NCI-H2227 treated with DMSO at 0.1 percent for 48 hours (cell line): ENCODE measurements at regions not wholly inside any gene's neighbourhood (a gene's known extent, or its start where the extent isn't known, plus 50 kb on each side); places are given as distances from the start of the nearest gene placed in this dataset.
"Not testable (repeated sequence)": the region's sequence is repeated elsewhere in the genome, so short reads cannot be mapped to it uniquely, and the experiment has no call there.

Experiments used
- DNase-seq: peaks from one replicate; lab custom pipeline; 2025; lab: John Stamatoyannopoulos, UW

DNA sequence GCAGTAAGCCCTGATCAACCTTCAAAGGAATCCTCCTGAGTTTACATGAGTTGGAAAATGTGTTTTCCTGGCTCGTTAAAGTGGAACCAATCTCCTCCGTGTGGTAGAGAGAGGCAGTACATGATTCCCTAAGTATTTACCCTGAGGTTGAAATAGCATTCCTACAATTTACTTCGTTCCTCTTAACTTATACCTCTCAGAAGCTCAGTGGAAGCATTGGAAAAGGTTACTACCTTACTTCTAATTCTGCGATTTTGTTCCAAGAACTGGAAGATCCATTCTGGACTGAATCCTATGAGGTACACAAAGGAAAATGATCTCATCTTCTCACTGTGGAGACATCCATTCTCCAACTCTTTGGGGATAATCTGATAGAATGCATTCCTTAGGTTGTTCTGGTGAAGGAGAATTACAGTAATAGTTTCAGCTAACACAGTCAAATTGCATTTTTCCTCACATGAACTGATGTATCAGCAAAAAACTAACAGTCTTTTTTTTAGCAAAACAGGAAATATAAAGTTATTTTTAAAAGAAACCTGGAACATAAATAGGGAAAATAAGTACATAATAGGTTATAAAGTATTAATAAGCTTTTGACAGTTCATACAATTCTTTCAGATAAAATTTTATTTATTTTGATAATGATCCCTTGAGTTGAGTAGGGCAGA is 475.6 kb downstream of the PDZRN4 start:
- no peak for DNase-seq

DNA sequence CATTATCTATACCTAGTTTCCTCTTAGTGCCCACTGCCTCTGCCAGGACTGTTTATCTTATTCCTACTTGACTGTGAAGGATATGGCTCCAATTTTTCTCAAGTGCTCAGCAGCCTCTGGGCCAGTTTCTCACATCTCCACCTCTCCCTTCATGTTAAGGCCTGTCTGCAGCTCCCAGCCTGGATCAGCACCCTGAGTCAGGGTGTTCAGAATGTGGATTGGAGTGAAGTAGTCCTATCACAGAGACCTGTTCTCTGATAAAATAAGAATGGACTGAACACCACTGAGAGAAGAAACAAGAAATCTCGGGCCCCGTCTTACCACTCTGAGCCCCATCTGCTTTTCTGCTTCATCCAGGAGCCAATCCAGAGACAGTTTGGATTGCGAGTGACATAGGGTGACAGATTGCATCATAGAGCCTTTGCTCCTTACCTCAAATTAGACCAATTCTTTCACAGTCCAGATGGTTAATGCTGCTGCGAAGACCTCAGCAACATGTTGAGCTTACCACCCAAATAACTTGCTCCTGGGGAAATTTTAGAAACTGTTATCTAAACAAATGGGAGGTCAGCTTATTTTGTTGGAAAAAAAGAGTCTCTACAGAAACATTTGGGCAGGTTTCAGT is 473.1 kb downstream of the PDZRN4 start:
- no peak for DNase-seq

DNA sequence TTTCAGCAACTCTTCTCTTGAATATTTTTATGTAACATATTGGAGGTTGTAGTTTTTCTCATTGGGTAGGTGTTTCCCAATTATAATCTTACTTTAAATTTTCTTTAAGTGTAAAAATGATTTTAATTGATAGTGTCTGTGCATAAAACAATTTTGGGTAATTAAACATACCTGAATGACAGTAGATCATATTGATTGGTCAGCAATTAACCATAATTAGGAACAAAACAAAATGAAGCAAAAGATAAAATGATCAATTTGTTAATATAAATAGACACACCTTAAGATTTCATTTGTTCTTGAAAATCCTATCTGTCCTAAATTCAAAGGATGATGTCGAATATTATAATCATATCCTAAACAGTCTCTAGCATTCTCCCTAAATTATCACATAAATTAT is 468.3 kb downstream of the PDZRN4 start:
- no peak for DNase-seq

DNA sequence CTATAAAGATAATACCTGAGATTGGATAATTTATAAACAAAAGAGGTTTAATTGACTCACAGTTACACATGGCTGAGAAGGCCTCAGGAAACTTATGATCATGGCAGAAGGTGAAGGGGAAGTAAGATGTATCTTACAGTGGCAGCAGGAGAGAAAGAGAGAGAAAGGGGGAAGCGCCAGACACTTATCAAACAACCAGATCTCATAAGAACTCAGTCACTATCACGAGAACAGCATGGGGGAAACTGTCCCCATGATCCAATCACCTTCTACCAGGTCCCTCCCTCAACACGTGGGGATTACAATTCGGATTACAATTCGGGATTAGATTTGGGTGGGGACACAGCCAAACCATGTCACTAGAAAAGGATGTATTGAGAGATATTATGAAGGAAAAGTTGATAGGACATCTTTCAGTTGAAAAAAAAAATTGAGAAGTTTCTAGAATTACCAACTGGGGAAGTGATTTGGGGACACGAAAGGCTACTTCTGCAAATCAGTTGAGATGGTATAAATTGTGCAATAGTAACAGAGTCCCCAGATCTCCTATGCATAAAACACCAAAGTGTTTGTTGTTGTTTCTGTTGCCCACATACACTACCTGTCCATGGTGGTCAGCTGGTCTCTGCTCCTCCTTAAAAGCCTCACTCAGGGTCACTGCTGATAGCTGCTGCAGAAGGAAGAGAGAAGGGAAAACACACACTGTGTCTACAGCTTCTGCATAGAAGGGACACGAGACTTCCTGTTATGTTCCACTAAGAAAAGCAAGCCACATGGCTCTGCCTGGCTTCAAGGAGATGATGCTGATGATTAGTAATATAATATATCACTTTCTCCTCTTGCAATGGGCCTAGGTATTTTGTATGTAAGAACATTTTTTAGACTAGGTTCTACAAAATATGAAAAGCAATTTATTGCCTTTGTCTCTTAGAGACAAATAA is 465.5 kb downstream of the PDZRN4 start:
- DNase-seq = no peak

DNA sequence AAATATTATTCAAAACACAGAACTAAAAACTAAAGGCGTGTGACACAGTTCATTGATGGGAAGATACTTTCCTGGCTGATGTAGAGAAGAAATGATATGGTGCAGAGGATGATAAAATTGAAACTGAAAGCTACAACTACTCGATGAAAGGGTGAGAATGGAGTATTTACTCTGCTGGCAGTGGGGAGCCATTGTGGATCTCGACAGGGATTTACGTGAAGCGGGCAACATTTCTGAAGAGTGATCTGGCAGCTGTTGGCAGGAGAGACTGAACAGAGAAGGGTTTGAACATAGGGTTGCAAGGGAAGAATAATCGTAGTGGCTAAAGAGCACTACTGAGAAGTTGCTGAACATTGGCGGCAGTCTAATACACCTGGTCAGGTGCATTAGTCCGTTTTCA is 464.9 kb downstream of the PDZRN4 start:
- DNase-seq = no peak

DNA sequence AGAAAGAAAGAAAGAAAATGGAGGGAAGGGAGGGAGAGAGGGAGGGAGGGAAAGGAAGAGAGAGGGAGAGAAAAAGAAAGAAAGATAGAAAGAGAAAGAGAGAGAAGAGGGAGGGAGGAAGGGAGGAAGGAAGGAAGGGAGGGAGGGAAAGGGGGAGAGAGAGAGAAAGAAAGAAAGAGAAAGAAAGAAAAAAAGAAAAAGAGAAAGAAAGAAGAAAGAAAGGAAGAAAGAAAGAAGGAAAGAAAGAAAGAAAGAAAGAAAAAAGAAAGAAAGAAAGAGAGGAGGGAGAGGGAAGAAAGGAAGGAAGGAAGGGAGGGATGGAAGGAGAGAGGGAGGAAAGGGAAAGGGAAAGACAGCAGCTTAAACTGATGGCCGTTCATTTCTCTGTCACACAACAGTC is 457.5 kb downstream of the PDZRN4 start:
- DNase-seq = no peak

DNA sequence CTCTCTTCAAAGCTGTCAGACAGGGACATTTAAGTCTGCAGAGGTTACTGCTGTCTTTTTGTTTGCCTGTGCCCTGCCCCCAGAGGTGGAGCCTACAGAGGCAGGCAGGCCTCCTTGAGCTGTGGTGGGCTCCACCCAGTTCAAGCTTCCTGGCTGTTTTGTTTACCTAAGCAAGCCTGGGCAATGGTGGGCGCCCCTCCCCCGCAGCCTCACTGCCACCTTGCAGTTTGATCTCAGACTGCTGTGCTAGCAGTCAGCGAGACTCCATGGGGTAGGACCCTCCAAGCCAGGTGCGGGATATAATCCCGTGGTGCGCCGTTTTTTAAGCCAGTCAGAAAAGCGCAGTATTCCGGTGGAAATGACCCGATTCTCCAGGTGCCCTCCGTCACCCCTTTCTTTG is 454.7 kb downstream of the PDZRN4 start:
- DNase-seq = not testable (repeated sequence)

DNA sequence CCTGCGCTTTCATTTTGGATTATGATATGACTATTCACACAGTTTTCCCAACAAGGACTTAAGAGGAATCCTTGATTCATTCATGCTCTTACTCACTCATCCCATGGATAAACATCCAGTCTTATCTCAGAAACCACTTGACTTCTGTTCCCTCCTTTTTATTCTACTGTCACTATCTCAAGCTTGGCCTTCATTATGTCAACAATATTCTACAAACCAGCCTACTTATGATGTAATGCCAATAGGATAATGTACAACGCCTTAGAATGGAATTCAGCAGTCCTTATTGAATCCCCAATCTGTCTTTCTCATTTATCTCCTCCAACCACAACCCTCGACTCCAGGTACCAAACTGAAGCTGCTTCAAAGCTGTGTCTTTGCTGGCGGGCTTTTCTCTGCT is 448.5 kb downstream of the PDZRN4 start:
- no peak for DNase-seq

DNA sequence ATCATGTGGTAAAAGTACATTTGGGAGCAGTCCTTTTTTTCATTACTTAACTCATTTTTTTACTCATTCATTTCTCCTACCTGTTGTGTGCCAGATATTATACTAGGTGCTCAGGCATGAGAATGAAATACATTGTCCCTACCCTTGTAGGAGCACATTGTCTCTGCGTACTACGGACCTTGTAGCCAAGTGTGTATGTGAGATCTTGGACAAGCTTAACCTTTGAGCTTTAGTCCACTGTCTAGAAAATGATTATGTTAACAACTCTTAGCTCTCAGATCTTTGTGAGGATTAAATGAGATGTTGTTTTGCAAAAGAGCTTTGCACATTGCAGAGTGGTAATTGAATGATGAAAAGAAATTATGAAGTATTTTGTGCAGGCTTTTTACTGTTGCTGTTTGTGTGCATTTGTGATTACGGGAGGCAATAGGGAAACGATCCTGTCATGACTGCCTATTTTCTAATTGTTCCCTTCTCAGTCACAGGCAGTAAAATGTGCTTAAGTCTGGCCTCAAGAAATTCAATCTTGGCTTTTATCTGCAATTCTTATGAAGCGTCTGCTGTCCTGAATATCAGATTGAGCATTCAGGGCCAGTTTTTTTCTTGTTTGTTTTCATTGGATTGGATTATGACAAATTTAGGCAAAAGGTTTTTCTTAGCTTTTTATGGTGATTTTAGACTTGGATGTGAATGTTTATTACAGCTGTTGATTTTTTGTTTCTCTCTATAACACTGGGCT is 447.7 kb downstream of the PDZRN4 start:
- DNase-seq = no peak

DNA sequence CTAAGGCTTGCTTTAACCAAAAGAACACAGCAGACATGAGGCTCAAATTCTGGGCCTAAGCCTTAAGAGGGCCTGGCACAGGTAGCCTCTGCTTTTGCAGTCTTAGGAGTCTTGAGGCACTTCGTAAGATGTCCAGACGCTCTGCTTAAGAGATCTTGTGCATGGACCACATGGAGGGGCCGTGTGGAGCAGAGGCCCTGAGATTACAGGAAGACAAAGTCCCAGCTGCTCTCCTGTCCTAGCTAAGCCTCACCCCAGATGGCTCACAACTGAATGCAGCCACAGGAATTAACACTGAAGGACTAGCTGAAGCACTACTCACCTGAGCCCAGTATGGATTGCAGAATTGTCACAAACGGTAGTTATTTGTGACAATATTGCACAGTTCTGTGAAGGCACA is 446.0 kb downstream of the PDZRN4 start:
- no peak for DNase-seq

DNA sequence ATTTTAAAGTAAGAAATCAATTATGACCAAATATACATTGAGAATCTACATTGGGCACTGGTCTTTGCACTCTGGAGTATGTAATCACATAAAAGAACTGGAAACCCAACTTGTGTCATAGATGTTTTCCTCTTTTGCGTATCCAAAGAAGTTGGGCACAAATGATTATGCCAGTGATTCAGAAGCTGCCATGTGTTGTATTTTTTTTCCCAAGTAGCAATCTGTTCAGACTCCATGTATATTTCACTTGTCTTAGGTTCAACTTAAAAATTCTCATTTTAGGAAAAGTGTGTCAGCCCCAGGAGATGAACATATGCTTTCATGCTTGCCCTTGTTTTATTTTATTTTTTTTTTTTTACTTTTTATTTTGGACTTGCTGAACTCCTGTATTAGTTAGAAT is 441.5 kb downstream of the PDZRN4 start:
- no peak for DNase-seq

DNA sequence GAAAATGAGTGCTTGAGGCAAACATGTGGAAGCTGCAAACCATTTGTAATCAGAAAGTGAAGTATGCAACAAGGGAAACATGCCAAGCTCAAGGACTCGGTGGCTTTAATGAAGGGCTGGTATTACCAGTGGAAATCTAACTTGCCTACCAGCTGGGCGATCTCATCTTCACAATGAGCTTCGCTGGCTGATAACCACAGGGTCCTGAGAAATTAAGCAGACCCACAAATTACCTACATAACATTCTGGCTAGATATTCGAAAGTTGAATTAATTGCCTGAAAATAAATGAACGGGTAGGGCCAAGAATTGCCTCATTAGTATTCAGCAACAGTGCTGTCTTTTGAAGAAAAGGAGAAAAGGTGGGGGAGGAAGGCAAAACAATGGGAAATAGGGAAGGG is 439.4 kb downstream of the PDZRN4 start:
- no peak for DNase-seq

DNA sequence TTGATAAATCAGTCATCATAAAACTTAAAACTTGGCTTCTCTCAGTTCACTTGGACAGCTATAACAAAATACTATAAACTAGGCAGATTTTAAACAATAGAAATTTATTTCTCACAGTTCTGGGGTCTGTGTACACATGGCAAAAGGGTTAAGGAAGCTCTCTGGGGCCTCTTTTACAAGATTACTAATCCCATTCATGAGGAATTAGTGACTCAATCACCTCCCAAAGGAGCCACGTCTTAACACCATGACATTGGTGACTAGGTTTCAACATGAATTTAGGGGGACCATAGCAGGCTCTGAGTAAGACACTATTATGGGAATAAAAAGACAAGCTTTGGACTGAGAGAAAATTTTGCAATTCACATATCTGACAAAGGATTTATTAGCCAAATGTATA is 436.5 kb downstream of the PDZRN4 start:
- no peak for DNase-seq
